ENCODE measurements at regions not wholly inside any gene's neighbourhood (a gene's known extent, or its start where the extent isn't known, plus 50 kb on each side); places are given as distances from the start of the nearest gene placed in this dataset.

GRCh38 chr11:105492010-105492409, 117.9 kb upstream of the GRIA4 start (continued):
- TF ChIP-seq CTCF (IDR thresholded peaks at IDR 0.05; ENCODE audit: poor library complexity, severe bottlenecking), result no peak

GRCh38 chr11:105491394-105491793, 118.5 kb upstream of the GRIA4 start:
- Histone ChIP-seq H3K4me2 (ENCODE audit: low read length) (no peak overlapping the region), H3K27me3 (ENCODE audit: insufficient read depth, low read depth, low read length) (no peaks in the 10 kb centered on the region), H3K27ac (ENCODE audit: low read length) (no peak overlapping the region), H3K79me2 (replicated peaks; ENCODE audit: insufficient read depth, low read length) (no peaks in the 10 kb centered on the region), H4K20me1 (ENCODE audit: insufficient read depth) (no peaks in the 10 kb centered on the region), H3K9me2 (ENCODE audit: insufficient read depth, low read length) (no peaks in the 10 kb centered on the region), H3K4me3 (ENCODE audit: low read length) (no peak overlapping the region), H3K9me3 (ENCODE audit: low read length) (no peaks in the 10 kb centered on the region), H3F3A (ENCODE audit: insufficient read depth, low read length, poor library complexity, severe bottlenecking) (no peaks in the 10 kb centered on the region), H2AFZ (ENCODE audit: low read depth, low read length) (no peak overlapping the region), H3K36me3 (ENCODE audit: insufficient read depth, low read length) (no peaks in the 10 kb centered on the region), H3K9ac (ENCODE audit: low read length) (no peak overlapping the region)
- TF ChIP-seq EZH2 (IDR thresholded peaks at IDR 0.05; ENCODE audit: borderline replicate concordance, insufficient read depth, low read length, poor library complexity, severe bottlenecking), result no peak
- no peak for TF ChIP-seq REST (IDR thresholded peaks at IDR 0.05; ENCODE audit: borderline replicate concordance)
- TF ChIP-seq TAF1 (IDR thresholded peaks at IDR 0.05; ENCODE audit: low read depth), result no peak
- no peak for TF ChIP-seq POLR2AphosphoS5 (IDR thresholded peaks at IDR 0.05)
- TF ChIP-seq MXI1 (conservative IDR thresholded peaks at IDR 0.05; ENCODE audit: poor library complexity, severe bottlenecking), result no peak
- no peak for TF ChIP-seq RAD21 (conservative IDR thresholded peaks at IDR 0.05)
- no peak for TF ChIP-seq EP300 (conservative IDR thresholded peaks at IDR 0.05; ENCODE audit: poor library complexity, severe bottlenecking)

- H3K79me2 ChIP-seq (replicated peaks; ENCODE audit: insufficient read depth, low read length), result no peaks in the 10 kb centered on the region
- no peaks in the 10 kb centered on the region for H3K9me2 ChIP-seq (ENCODE audit: insufficient read depth, low read length)
- no peaks in the 10 kb centered on the region for H3K27me3 ChIP-seq (ENCODE audit: insufficient read depth, low read depth, low read length)
- no peak overlapping the region for H3K4me3 ChIP-seq (ENCODE audit: low read length)
- no peaks in the 10 kb centered on the region for H4K20me1 ChIP-seq (ENCODE audit: insufficient read depth)
- H3K9ac ChIP-seq (ENCODE audit: low read length), result no peak overlapping the region
- H3K9me3 ChIP-seq (ENCODE audit: low read length), result no peaks in the 10 kb centered on the region
- no peak overlapping the region for H3K27ac ChIP-seq (ENCODE audit: low read length)
- H3F3A ChIP-seq (ENCODE audit: insufficient read depth, low read length, poor library complexity, severe bottlenecking), result no peaks in the 10 kb centered on the region
- no peak overlapping the region for H3K4me2 ChIP-seq (ENCODE audit: low read length)
- H2AFZ ChIP-seq (ENCODE audit: low read depth, low read length), result no peak overlapping the region
- H3K36me3 ChIP-seq (ENCODE audit: insufficient read depth, low read length), result no peaks in the 10 kb centered on the region
- TF ChIP-seq TAF1 (IDR thresholded peaks at IDR 0.05; ENCODE audit: low read depth), result no peak
- no peak for TF ChIP-seq EZH2 (IDR thresholded peaks at IDR 0.05; ENCODE audit: borderline replicate concordance, insufficient read depth, low read length, poor library complexity, severe bottlenecking)
- no peak for TF ChIP-seq SMC3 (conservative IDR thresholded peaks at IDR 0.05; ENCODE audit: poor library complexity)
- no peak for TF ChIP-seq EP300 (conservative IDR thresholded peaks at IDR 0.05; ENCODE audit: poor library complexity, severe bottlenecking)
- no peak for TF ChIP-seq MXI1 (conservative IDR thresholded peaks at IDR 0.05; ENCODE audit: poor library complexity, severe bottlenecking)
- no peak for TF ChIP-seq CTCF (IDR thresholded peaks at IDR 0.05; ENCODE audit: poor library complexity, severe bottlenecking)
- TF ChIP-seq REST (IDR thresholded peaks at IDR 0.05; ENCODE audit: borderline replicate concordance), result no peak
- TF ChIP-seq POLR2AphosphoS5 (IDR thresholded peaks at IDR 0.05), result no peak
- TF ChIP-seq RAD21 (conservative IDR thresholded peaks at IDR 0.05), result no peak
These were observed 119.5 kb upstream of the GRIA4 start for GRCh38 chr11:105490333-105490732.
